Stomach (tissue), 4 donors: ENCODE measurements at regions not wholly inside any gene's neighbourhood (a gene's known extent, or its start where the extent isn't known, plus 50 kb on each side); places are given as distances from the start of the nearest gene placed in this dataset.

ENCODE experiments used
- CTCF ChIP-seq, 7 experiments: fragments of 450-650 bp in 4 of 7; fragments of 200-600 bp in 3 of 7; sonication (generic) in 3 of 7; IDR thresholded peaks; one replicate each; pipeline ENCODE4 v1.5.1; 2016 to 2019; ENCODE audit warnings: antibody characterized with exemption in 7 of 7, control low read depth in 2 of 7, mild to moderate bottlenecking in 1 of 7
- POLR2A ChIP-seq, 4 donors: fragments of 450-650 bp; IDR thresholded peaks; one replicate each; pipeline ENCODE4 v1.6.1; 2016; ENCODE audit warnings: antibody characterized with exemption in 4 of 4, control low read depth in 2 of 4, mild to moderate bottlenecking in 1 of 4, moderate library complexity in 1 of 4

GRCh38 chr12:89225401-89225800, 126.9 kb downstream of the DUSP6 start:
- TF ChIP-seq CTCF (IDR thresholded peaks at IDR 0.05): no peak
- TF ChIP-seq POLR2A (IDR thresholded peaks at IDR 0.05): no peak
